Activated naive CD8-positive, alpha-beta T cell (primary cell): ENCODE measurements at regions not wholly inside any gene's neighbourhood (a gene's known extent, or its start where the extent isn't known, plus 50 kb on each side); places are given as distances from the start of the nearest gene placed in this dataset.
A peak's percentile ranks its signal among the peaks of the same experiment; 100 is the strongest.
"Not testable (repeated sequence)": the region's sequence is repeated elsewhere in the genome, so short reads cannot be mapped to it uniquely, and the experiment has no call there.

Source experiments
- H3K27ac Mint-ChIP-seq: one replicate; pipeline ENCODE4 v1.8.0; 2021; ENCODE audit warnings: mixed read lengths
- H3K27me3 Mint-ChIP-seq: one replicate; pipeline ENCODE4 v1.8.0; 2021; ENCODE audit warnings: mixed read lengths
- H3K36me3 Mint-ChIP-seq: one replicate; pipeline ENCODE4 v1.8.0; 2021; ENCODE audit warnings: mixed read lengths
- H3K4me1 Mint-ChIP-seq: one replicate; pipeline ENCODE4 v1.8.0; 2021; ENCODE audit warnings: low read depth, mixed read lengths
- H3K4me3 Mint-ChIP-seq: one replicate; pipeline ENCODE4 v1.8.0; 2021; ENCODE audit warnings: mild to moderate bottlenecking, mixed read lengths
- H3K9me3 Mint-ChIP-seq: one replicate; pipeline ENCODE4 v1.8.0; 2021; ENCODE audit warnings: low read depth, mixed read lengths

GRCh38 chr10:6921026-6921425, 340.9 kb upstream of the PRKCQ start:
- H3K9me3 Mint-ChIP-seq, H3K36me3 Mint-ChIP-seq, H3K27me3 Mint-ChIP-seq, H3K4me3 Mint-ChIP-seq, H3K27ac Mint-ChIP-seq: not testable (repeated sequence)
- peaks cover 25% of the 10 kb centered on the region for H3K4me1 Mint-ChIP-seq

DNA sequence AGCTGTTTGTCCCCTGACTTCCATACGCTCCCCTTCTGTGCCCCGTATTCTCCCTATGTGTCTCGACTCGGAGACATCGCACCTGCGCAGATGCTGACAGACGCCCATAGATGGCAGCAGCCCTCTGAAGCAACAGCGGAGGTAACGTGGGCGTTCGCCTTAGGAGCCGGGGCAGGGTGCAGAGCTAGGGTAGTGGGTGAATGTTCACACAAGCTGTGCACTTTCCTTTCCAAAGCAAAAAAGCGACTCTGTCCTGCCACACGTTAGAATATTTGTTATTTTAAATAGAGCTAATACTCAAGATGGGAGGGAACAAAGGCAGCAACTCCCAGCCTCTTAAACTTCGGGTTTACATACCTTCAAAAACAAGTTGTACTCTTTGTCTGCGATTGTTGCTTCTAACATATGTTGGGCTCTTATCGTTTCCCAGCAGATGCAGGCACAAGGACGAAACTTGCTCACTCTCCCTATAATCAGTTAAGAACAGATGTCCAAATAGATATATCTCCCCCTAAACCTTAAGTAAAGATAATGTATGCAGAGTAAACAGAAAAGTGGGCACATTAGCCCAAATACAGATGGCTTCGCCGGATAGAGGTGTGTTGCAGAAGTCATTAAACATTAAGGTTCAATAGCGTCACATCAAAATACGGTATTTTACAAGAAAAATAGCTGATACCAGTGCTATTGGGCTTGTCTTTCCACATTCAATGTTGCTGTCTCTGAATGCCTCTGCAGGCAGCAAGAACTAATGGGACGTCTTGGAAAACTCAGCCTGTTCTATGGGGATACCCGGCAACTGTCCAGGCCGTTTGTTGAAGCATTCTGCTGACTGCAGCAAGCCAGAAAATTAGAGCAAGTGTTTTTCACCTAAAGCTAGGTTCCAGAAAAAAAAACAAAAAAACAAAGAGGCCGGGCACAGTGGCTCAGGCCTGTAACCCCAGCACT, 340.3 kb upstream of the PRKCQ start:
- H3K9me3 Mint-ChIP-seq = no peaks in the 10 kb centered on the region
- peak overlapping the region; percentile 54 for H3K27ac Mint-ChIP-seq
- H3K27me3 Mint-ChIP-seq = peaks cover 5% of the 10 kb centered on the region
- no peak overlapping the region for H3K4me3 Mint-ChIP-seq
- peaks cover 19% of the 10 kb centered on the region for H3K4me1 Mint-ChIP-seq
- H3K36me3 Mint-ChIP-seq = no peaks in the 10 kb centered on the region

- H3K4me1 Mint-ChIP-seq = peaks cover 10% of the 10 kb centered on the region
- H3K27me3 Mint-ChIP-seq = peaks cover 5% of the 10 kb centered on the region
- H3K36me3 Mint-ChIP-seq = no peaks in the 10 kb centered on the region
- H3K9me3 Mint-ChIP-seq = no peaks in the 10 kb centered on the region
- no peak overlapping the region for H3K27ac Mint-ChIP-seq
- H3K4me3 Mint-ChIP-seq = no peak overlapping the region
Observed at GRCh38 chr10:6919077-6919476, 339.0 kb upstream of the PRKCQ start.

- Mint-ChIP-seq H3K27ac (no peak overlapping the region), H3K36me3 (no peaks in the 10 kb centered on the region), H3K27me3 (peaks cover 5% of the 10 kb centered on the region), H3K4me3 (no peak overlapping the region), H3K9me3 (no peaks in the 10 kb centered on the region), H3K4me1 (peaks cover 10% of the 10 kb centered on the region)
Observed at GRCh38 chr10:6918305-6918704, 338.2 kb upstream of the PRKCQ start.

GRCh38 chr10:6917125-6917524, 337.0 kb upstream of the PRKCQ start:
- peaks cover 10% of the 10 kb centered on the region for H3K4me1 Mint-ChIP-seq
- peaks cover 3% of the 10 kb centered on the region for H3K27me3 Mint-ChIP-seq
- no peak overlapping the region for H3K4me3 Mint-ChIP-seq
- no peaks in the 10 kb centered on the region for H3K9me3 Mint-ChIP-seq
- H3K36me3 Mint-ChIP-seq = no peaks in the 10 kb centered on the region
- H3K27ac Mint-ChIP-seq = no peak overlapping the region

DNA sequence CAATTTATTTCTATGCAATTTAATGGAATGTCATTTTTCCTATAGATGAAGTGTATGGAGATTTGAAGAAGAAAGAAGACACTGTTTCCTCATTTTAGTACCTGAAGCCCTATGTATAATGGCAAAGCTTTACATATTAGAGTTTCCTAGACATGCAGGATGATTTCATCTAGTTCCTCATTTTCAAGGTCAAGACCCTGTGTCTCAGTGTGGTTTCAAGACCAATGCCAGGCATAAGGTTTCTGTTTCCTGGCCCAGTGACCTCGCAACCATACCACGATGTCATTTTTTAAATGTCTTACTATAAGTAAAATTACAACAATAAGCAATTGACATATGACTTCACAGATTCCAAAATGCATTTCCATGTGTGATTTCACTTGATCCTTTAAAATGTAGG, 336.5 kb upstream of the PRKCQ start:
- Mint-ChIP-seq H3K9me3 (no peaks in the 10 kb centered on the region), H3K36me3 (no peaks in the 10 kb centered on the region), H3K4me1 (peaks cover 10% of the 10 kb centered on the region), H3K27me3 (peaks cover 3% of the 10 kb centered on the region), H3K27ac (no peak overlapping the region), H3K4me3 (no peak overlapping the region)

GRCh38 chr10:6915307-6915706, 335.2 kb upstream of the PRKCQ start:
- no peaks in the 10 kb centered on the region for H3K36me3 Mint-ChIP-seq
- H3K27ac Mint-ChIP-seq = no peak overlapping the region
- H3K4me1 Mint-ChIP-seq = peaks cover 7% of the 10 kb centered on the region
- no peak overlapping the region for H3K4me3 Mint-ChIP-seq
- H3K27me3 Mint-ChIP-seq = peaks cover 3% of the 10 kb centered on the region
- H3K9me3 Mint-ChIP-seq = no peaks in the 10 kb centered on the region

GRCh38 chr10:6912929-6913328, 332.9 kb upstream of the PRKCQ start:
- Mint-ChIP-seq H3K36me3 (peaks cover 2% of the 10 kb centered on the region), H3K4me3 (no peak overlapping the region), H3K27ac (no peak overlapping the region), H3K9me3 (peaks cover 7% of the 10 kb centered on the region), H3K27me3 (peaks cover 2% of the 10 kb centered on the region), H3K4me1 (no peaks in the 10 kb centered on the region)

DNA sequence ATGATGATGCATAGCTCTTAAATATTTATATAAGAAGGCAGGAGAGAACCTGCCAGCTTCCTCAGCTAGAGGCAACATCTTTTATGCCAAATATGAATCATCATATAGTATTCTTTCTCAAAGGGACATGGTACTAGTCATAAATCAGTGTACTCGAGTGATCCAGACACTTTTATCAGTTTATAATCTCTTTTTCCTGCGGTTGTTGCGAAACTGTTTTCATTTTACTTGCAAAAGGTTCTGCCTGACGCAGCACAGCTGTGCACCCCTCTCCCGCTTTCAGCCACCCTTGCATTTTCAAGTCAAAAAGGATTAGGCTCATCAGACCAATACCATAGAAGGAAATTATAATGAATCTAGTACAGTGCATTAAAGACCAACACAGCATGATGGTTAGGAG, 332.3 kb upstream of the PRKCQ start:
- Mint-ChIP-seq H3K4me1 (no peaks in the 10 kb centered on the region), H3K27me3 (peaks cover 2% of the 10 kb centered on the region), H3K9me3 (peaks cover 7% of the 10 kb centered on the region), H3K4me3 (no peak overlapping the region), H3K36me3 (peaks cover 2% of the 10 kb centered on the region), H3K27ac (no peak overlapping the region)

- Mint-ChIP-seq H3K36me3 (peaks cover 2% of the 10 kb centered on the region), H3K4me3 (no peak overlapping the region), H3K27ac (no peak overlapping the region), H3K27me3 (peaks cover 1% of the 10 kb centered on the region), H3K4me1 (no peaks in the 10 kb centered on the region), H3K9me3 (peaks cover 7% of the 10 kb centered on the region)
Observed at GRCh38 chr10:6912021-6912420, 331.9 kb upstream of the PRKCQ start.

- peaks cover 6% of the 10 kb centered on the region for H3K36me3 Mint-ChIP-seq
- peaks cover 7% of the 10 kb centered on the region for H3K9me3 Mint-ChIP-seq
- no peak overlapping the region for H3K27ac Mint-ChIP-seq
- H3K4me3 Mint-ChIP-seq = no peak overlapping the region
- no peaks in the 10 kb centered on the region for H3K4me1 Mint-ChIP-seq
- H3K27me3 Mint-ChIP-seq = no peaks in the 10 kb centered on the region
Observed at GRCh38 chr10:6909905-6910560, 330.0 kb upstream of the PRKCQ start.

GRCh38 chr10:6907877-6908530, 327.9 kb upstream of the PRKCQ start:
- no peaks in the 10 kb centered on the region for H3K4me1 Mint-ChIP-seq
- H3K27ac Mint-ChIP-seq = no peak overlapping the region
- peaks cover 7% of the 10 kb centered on the region for H3K9me3 Mint-ChIP-seq
- no peak overlapping the region for H3K4me3 Mint-ChIP-seq
- no peaks in the 10 kb centered on the region for H3K27me3 Mint-ChIP-seq
- H3K36me3 Mint-ChIP-seq = peaks cover 6% of the 10 kb centered on the region

GRCh38 chr10:6894405-6894804, 314.3 kb upstream of the PRKCQ start:
- Mint-ChIP-seq H3K4me3 (no peak overlapping the region), H3K4me1 (no peaks in the 10 kb centered on the region), H3K9me3 (no peaks in the 10 kb centered on the region), H3K27me3 (no peaks in the 10 kb centered on the region), H3K27ac (no peak overlapping the region), H3K36me3 (no peaks in the 10 kb centered on the region)

DNA sequence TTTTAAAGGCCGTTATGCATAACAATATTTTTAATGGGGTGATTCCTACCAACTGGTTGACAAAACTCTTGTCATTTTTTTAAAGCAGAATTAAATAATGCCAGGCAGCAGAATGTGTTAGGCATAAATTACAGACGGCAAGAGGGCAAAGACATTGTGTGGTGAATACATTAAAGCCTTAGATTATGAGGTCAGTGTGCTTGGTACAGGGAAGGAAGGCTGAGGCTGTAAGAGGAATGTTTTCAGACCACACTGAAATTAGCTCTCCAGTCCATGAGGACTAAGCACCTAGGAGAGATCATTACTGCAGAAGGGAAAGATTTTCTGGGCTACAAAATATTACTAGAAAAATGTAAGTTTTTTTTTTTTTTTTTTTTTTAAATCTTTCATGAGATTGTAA, 312.8 kb upstream of the PRKCQ start:
- H3K27ac Mint-ChIP-seq = no peak overlapping the region
- no peaks in the 10 kb centered on the region for H3K36me3 Mint-ChIP-seq
- no peak overlapping the region for H3K4me3 Mint-ChIP-seq
- H3K9me3 Mint-ChIP-seq = no peaks in the 10 kb centered on the region
- no peaks in the 10 kb centered on the region for H3K4me1 Mint-ChIP-seq
- no peaks in the 10 kb centered on the region for H3K27me3 Mint-ChIP-seq

DNA sequence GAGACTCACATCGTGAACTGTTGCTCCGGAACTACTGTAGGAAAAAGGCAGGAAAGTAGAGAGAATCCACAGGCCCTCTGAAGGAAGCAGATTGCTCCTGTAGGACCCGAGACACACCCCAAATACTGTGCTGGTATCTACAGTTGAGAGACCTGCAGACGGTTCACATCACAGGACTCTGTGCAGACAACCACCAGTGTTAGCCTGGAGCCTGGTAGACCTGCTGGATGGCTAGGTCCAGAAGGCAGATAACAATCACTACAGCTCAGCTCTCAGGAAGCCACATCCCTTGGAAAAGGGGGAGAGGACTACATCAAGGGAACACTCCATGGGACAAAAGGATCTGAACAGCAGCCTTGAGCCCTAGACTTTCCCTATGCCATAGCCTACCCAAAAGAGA, 311.8 kb upstream of the PRKCQ start:
- no peaks in the 10 kb centered on the region for H3K27me3 Mint-ChIP-seq
- H3K36me3 Mint-ChIP-seq = no peaks in the 10 kb centered on the region
- H3K27ac Mint-ChIP-seq = no peak overlapping the region
- H3K4me1 Mint-ChIP-seq = no peaks in the 10 kb centered on the region
- H3K4me3 Mint-ChIP-seq = no peak overlapping the region
- no peaks in the 10 kb centered on the region for H3K9me3 Mint-ChIP-seq
